ENCODE measurements at regions not wholly inside any gene's neighbourhood (a gene's known extent, or its start where the extent isn't known, plus 50 kb on each side); places are given as distances from the start of the nearest gene placed in this dataset.

- no peak for DNase-seq (ENCODE audit: extremely low spot score)
- TF ChIP-seq FOXK2 (IDR thresholded peaks at IDR 0.05), result no peak
- TF ChIP-seq ARNT (IDR thresholded peaks at IDR 0.05), result no peak
- TF ChIP-seq BHLHE40 (IDR thresholded peaks at IDR 0.05; ENCODE audit: borderline replicate concordance), result no peak
- TF ChIP-seq FOXA1 (IDR thresholded peaks at IDR 0.05), result no peak
- no peak for TF ChIP-seq SUZ12 (IDR thresholded peaks at IDR 0.05)
- TF ChIP-seq L3MBTL2 (conservative IDR thresholded peaks at IDR 0.05), result no peak
- TF ChIP-seq NFRKB (IDR thresholded peaks at IDR 0.05), result no peak
- ChIA-PET CTCF (no interaction called here), POLR2A (no interaction called here)
Observed at GRCh38 chr5:7088849-7089248, 307.1 kb upstream of the ADCY2 start.

GRCh38 chr5:7094626-7095025 lies 301.3 kb upstream of the ADCY2 start:
- no peak for DNase-seq (ENCODE audit: extremely low spot score)
- no peak for TF ChIP-seq L3MBTL2 (conservative IDR thresholded peaks at IDR 0.05)
- TF ChIP-seq SP1 (IDR thresholded peaks at IDR 0.05), result no peak
- no peak for TF ChIP-seq FOXM1 (IDR thresholded peaks at IDR 0.05; ENCODE audit: borderline replicate concordance)
- TF ChIP-seq CTBP1 (IDR thresholded peaks at IDR 0.05; ENCODE audit: borderline replicate concordance), result no peak
- no peak for TF ChIP-seq LEF1 (IDR thresholded peaks at IDR 0.05; ENCODE audit: borderline replicate concordance)
- no peak for TF ChIP-seq FOXA1 (IDR thresholded peaks at IDR 0.05)
- TF ChIP-seq SUZ12 (IDR thresholded peaks at IDR 0.05), result no peak
- no peak for TF ChIP-seq NFRKB (IDR thresholded peaks at IDR 0.05)
- TF ChIP-seq ELF4 (IDR thresholded peaks at IDR 0.05), result no peak
- no peak for TF ChIP-seq BHLHE40 (IDR thresholded peaks at IDR 0.05; ENCODE audit: borderline replicate concordance)
- TF ChIP-seq PKNOX1 (IDR thresholded peaks at IDR 0.05), result no peak
- no peak for TF ChIP-seq FOXK2 (IDR thresholded peaks at IDR 0.05)
- no peak for TF ChIP-seq HDGF (IDR thresholded peaks at IDR 0.05; ENCODE audit: borderline replicate concordance)
- TF ChIP-seq ZNF384 (IDR thresholded peaks at IDR 0.05), result no peak
- TF ChIP-seq TARDBP (IDR thresholded peaks at IDR 0.05), result no peak
- ChIA-PET CTCF (no interaction called here), POLR2A (no interaction called here)

GRCh38 chr5:7096294-7096693 lies 299.6 kb upstream of the ADCY2 start:
- no peak for DNase-seq (ENCODE audit: extremely low spot score)
- POLR2A ChIA-PET, result no interaction called here
- TF ChIP-seq SP1 (IDR thresholded peaks at IDR 0.05) (no peak), ZNF384 (IDR thresholded peaks at IDR 0.05) (no peak), L3MBTL2 (conservative IDR thresholded peaks at IDR 0.05) (no peak), NFRKB (IDR thresholded peaks at IDR 0.05) (no peak), ELF4 (IDR thresholded peaks at IDR 0.05) (no peak), FOXA1 (IDR thresholded peaks at IDR 0.05) (no peak), FOXK2 (IDR thresholded peaks at IDR 0.05) (no peak), LEF1 (IDR thresholded peaks at IDR 0.05; ENCODE audit: borderline replicate concordance) (no peak), TARDBP (IDR thresholded peaks at IDR 0.05) (no peak), SUZ12 (IDR thresholded peaks at IDR 0.05) (no peak), HDGF (IDR thresholded peaks at IDR 0.05; ENCODE audit: borderline replicate concordance) (no peak), CTBP1 (IDR thresholded peaks at IDR 0.05; ENCODE audit: borderline replicate concordance) (no peak), ARNT (IDR thresholded peaks at IDR 0.05) (no peak), FOXM1 (IDR thresholded peaks at IDR 0.05; ENCODE audit: borderline replicate concordance) (no peak), PKNOX1 (IDR thresholded peaks at IDR 0.05) (no peak)
- CTCF ChIA-PET, result no interaction called here

- ChIA-PET POLR2A (no interaction called here), CTCF (no interaction called here)
- no peak for TF ChIP-seq ZNF384 (IDR thresholded peaks at IDR 0.05)
- no peak for TF ChIP-seq CTBP1 (IDR thresholded peaks at IDR 0.05; ENCODE audit: borderline replicate concordance)
- no peak for TF ChIP-seq ARNT (IDR thresholded peaks at IDR 0.05)
- no peak for TF ChIP-seq BHLHE40 (IDR thresholded peaks at IDR 0.05; ENCODE audit: borderline replicate concordance)
- no peak for TF ChIP-seq NFRKB (IDR thresholded peaks at IDR 0.05)
- no peak for TF ChIP-seq ELF4 (IDR thresholded peaks at IDR 0.05)
- TF ChIP-seq PKNOX1 (IDR thresholded peaks at IDR 0.05), result no peak
- TF ChIP-seq HDGF (IDR thresholded peaks at IDR 0.05; ENCODE audit: borderline replicate concordance), result no peak
- TF ChIP-seq LEF1 (IDR thresholded peaks at IDR 0.05; ENCODE audit: borderline replicate concordance), result no peak
- TF ChIP-seq SUZ12 (IDR thresholded peaks at IDR 0.05), result no peak
- no peak for DNase-seq (ENCODE audit: extremely low spot score)
Observed at GRCh38 chr5:7105358-7105757, 290.6 kb upstream of the ADCY2 start.

- no peak for TF ChIP-seq SP1 (IDR thresholded peaks at IDR 0.05)
- CTCF ChIA-PET, result no interaction called here
- no peak for DNase-seq (ENCODE audit: extremely low spot score)
- POLR2A ChIA-PET, result no interaction called here
Observed at GRCh38 chr5:7117961-7118360, 278.0 kb upstream of the ADCY2 start.

GRCh38 chr5:7131680-7132079 lies 264.3 kb upstream of the ADCY2 start:
- TF ChIP-seq PKNOX1 (IDR thresholded peaks at IDR 0.05), result no peak
- TF ChIP-seq BHLHE40 (IDR thresholded peaks at IDR 0.05; ENCODE audit: borderline replicate concordance), result no peak
- TF ChIP-seq SUZ12 (IDR thresholded peaks at IDR 0.05), result no peak
- no peak for TF ChIP-seq ELF4 (IDR thresholded peaks at IDR 0.05)
- no peak for TF ChIP-seq FOXM1 (IDR thresholded peaks at IDR 0.05; ENCODE audit: borderline replicate concordance)
- TF ChIP-seq SP1 (IDR thresholded peaks at IDR 0.05), result no peak
- ChIA-PET POLR2A (no interaction called here), CTCF (no interaction called here)
- DNase-seq (ENCODE audit: extremely low spot score), result no peak

All from HEK293T (cell line).